Motor neuron (in vitro differentiated cells): ENCODE measurements at regions not wholly inside any gene's neighbourhood (a gene's known extent, or its start where the extent isn't known, plus 50 kb on each side); places are given as distances from the start of the nearest gene placed in this dataset.
A peak's percentile ranks its signal among the peaks of the same experiment; 100 is the strongest.

Experiments used
- ATAC-seq, 8 experiments: fragments of 200-7000 bp; cut with Tn5 transposase; replicated peaks in 6 of 8; 2 replicates each; pipeline ENCODE4 v1.8.0; 2021; ENCODE audit warnings: mild to moderate bottlenecking in 8 of 8, moderate library complexity in 8 of 8
- H3K27ac ChIP-seq, 2 donors: fragments of 250-450 bp; sonication (Bioruptor Pico); 2 replicates each; pipeline ENCODE4 v1.9.0; 2021; ENCODE audit warnings: antibody characterized with exemption in 2 of 2, mild to moderate bottlenecking in 2 of 2, moderate library complexity in 1 of 2
- H3K4me1 ChIP-seq, 2 donors: fragments of 250-450 bp; sonication (Bioruptor Pico); replicated peaks in 1 of 2; 2 replicates each; pipeline ENCODE4 v1.6.1; 2021; ENCODE audit warnings: antibody characterized with exemption in 2 of 2, mild to moderate bottlenecking in 2 of 2, moderate library complexity in 1 of 2
- H3K4me3 ChIP-seq, 5 donors: fragments of 250-450 bp; sonication (Bioruptor Pico); 2 replicates each; pipeline ENCODE4 v1.9.0; 2021; ENCODE audit warnings: antibody characterized with exemption in 5 of 5, mild to moderate bottlenecking in 5 of 5, moderate library complexity in 4 of 5
- WGBS, 10 experiments: fragments of 450-650 bp; shearing (Covaris generic); methylation state at CpG; one replicate each; pipeline ENCODE4 v1.0.0; 2022; 5-methylcytosine and 5-hydroxymethylcytosine counted together
- in situ Hi-C, 9 experiments: fragments of 400-800 bp; cut with MboI; loops; one replicate each; pipeline ENCODE4 v1.15.0; 2021; ENCODE audit warnings: low sequenced_read_pairs in 9 of 9, low pct_unique_long_range_greater_than_20kb in 2 of 9; ENCODE audit not compliant: unreplicated experiment in 9 of 9

DNA sequence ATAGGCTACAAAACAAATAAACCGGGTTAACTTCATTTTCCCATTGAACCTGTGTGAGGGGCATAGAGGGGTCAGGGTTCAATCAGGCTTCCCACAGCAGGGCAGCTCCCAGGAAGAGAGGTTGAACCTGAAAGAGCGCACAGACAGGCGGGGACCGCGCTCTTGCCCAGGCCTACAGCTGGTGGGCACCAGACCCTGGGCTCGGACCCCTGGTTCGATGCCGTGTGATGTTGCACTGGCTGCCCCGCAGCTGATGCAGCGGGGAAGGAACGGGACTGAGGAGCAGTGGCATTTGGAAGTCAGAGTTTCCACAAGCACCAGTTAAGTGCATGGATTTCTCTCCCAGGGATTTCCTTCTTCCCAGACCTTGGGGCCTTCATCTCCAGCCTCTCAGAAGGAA, 72.6 kb upstream of the INSIG1 start:
- in situ Hi-C loops = no loop called here
- Histone ChIP-seq H3K4me1 (peaks cover 60 to 79% of the 10 kb centered on the region in 2 donors), H3K27ac (no peak overlapping the region), H3K4me3 (no peak overlapping the region)
- no peak for ATAC-seq
- WGBS, 10 experiments = 40 to 98% (median 80%) methylated on average over 1 to 6 of the region's 11 CpGs; no CpG with 5 or more reads in 4 of the 10 experiments

DNA sequence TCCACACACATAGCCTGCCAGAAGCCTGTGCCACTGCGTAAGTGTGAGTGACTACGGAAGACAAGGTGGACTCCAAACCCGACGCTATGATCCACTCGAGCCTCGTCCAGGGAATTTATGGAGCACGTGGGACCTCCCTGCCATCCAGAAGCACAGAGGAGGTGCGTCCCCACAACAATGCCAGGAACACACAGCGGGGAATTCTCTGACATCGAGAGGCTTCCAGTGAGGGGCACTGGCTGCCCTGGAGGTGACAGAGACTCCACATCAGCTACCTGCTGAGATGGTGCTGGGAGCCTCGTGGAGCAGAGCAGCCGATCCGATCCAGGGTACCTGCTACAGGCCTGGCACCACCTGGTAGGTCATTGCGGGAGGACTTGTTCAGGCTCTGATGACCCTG, 72.2 kb upstream of the INSIG1 start:
- in situ Hi-C loops = no loop called here
- Histone ChIP-seq H3K4me3 (no peak overlapping the region), H3K4me1 (peaks cover 60 to 79% of the 10 kb centered on the region in 2 donors), H3K27ac (no peak overlapping the region)
- ATAC-seq = no peak
- 80 to 100% (median 100%) methylated on average over 1 to 6 of the region's 14 CpGs for WGBS, 10 experiments

DNA sequence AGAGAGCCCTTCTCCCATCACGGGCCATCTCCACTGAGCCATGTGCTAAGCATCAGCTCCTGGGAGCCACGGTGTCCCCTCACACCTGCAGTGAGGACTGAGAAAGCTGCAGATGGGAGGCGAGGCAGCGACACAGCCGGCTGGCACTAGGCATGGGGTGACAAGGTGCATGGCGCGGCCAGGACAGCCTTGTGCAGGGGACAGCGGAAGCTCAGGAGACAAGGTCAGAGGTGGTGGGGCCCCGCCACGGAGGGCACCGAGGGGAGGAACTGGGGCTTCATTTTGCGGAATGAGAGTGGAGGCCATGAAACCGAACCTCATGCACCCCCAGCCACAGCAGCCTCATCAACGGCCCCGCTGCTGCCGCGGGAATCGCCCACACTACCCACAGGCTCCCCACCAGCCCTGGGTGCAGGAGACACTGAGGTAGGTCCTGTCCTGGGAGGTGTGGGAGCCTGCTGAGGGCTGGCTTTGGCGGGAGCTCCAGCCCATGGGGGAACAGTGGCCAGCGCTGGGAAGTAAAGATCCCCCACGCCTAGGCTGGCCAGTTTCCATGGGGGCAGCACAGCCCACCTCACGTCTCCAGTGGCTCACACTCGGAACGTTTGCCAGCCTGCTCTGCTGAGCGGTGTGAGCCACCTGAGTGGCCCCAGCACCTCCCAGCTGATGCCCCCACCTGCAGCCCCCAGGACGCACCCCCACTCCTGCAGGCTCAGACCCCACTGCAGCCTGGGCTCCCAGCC, 71.2 kb upstream of the INSIG1 start:
- Histone ChIP-seq H3K4me3 (no peak overlapping the region), H3K4me1 (peaks cover 51 to 70% of the 10 kb centered on the region in 2 donors), H3K27ac (no peak overlapping the region)
- WGBS, 10 experiments = 80 to 100% (median 84%) methylated on average over 1 to 8 of the region's 26 CpGs; no CpG with 5 or more reads in 4 of the 10 experiments
- no peak for ATAC-seq
- in situ Hi-C loops = no loop called here

DNA sequence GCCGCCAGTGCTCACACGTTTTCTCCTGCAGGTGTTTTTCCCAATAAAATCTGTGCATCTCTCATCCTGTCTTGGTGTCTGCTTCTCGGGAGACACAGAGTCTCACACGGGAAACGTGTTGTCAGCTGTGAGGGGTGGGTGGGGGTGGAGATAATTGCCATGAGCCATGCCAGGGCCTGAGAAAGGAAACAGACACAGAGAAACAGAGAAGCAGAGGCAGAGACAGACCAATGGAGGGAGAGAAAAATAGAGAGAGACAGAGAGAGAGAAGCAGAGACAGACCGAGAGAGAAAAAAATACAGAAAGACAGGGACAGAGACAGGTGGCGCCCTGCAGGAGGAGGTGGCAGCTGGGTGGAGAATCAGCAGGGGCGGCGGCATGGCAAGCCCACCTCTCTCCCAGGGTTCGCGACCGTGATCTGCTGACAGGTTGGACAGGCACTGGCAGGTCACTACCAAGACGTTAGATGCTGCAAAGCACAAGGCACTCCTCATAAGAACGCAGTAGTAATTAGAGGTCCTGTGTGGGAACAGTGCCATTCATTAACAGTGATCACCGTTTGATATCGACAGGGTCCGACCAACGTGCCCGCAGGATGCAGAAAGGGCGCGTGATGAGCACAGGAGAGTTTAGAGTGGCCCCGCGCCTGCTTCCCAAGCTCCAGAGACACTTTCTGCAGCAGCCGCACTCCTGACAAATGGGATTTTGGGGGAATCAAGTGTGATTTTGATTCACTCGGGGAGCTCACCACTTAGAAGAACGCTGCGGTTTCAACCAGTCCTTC, 70.5 kb upstream of the INSIG1 start:
- Histone ChIP-seq H3K4me3 (no peak overlapping the region), H3K4me1 (peaks cover 49 to 62% of the 10 kb centered on the region in 2 donors), H3K27ac (no peak overlapping the region)
- 66 to 100% (median 80%) methylated on average over 2 to 15 of the region's 27 CpGs for WGBS, 10 experiments
- in situ Hi-C loops = no loop called here
- ATAC-seq = no peak

DNA sequence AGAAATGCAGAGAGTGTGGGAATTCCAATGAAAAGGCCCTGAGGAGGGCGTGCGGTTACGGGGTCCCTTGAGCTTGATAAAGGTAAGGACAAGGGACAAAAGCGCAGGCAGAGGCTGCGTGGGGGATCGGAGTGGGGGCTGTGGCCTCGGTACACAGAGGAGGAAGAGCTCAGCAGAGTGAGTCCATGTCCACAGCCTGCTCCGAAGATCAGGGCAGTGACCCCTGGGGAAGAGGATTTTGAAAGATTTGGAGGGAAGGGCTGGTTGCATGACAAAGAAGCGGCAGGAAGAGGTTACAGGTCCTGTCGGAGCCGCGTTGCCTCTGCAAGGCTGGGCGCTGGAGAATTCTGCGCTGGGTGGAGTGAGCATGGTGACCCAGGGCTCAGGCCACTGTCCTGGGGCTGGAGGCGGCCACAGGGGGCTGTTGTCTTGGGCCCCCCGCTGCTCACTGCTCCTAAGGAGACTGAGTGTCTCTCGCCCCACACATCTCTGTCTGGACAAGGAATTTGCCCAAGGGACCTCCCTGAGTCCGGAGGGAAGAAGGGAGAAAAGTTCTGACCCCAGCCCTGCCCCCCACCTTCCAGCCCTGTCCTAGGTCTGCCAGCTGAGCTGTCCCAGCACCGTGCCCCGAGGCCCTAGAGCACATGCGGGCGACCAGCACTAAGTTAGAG, 69.8 kb upstream of the INSIG1 start:
- Histone ChIP-seq H3K4me1 (peaks cover 50 to 56% of the 10 kb centered on the region in 2 donors), H3K4me3 (no peak overlapping the region), H3K27ac (no peak overlapping the region)
- in situ Hi-C loops = no loop called here
- ATAC-seq = no peak
- 20 to 92% (median 77%) methylated on average over 1 to 14 of the region's 22 CpGs; no CpG with 5 or more reads in 3 of the 10 experiments for WGBS, 10 experiments

DNA sequence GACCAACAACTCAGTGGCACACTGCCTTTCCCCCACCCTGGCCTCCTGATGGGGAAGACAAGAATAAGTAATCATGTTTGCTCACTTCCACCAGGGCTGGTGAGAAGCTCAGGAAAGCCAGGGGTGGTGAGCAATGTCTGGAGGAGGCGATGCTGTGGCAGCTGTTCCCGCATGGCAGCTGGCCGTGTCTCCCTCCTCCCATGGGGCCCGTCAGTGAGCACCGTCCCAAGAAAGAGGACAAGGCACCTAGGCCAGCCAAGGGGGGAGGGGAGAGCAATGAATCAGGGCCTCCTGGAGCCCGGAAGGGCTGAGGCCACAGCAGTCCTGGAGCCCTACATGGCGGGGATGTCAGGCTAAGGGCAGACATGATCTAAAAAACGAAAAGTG, 69.2 kb upstream of the INSIG1 start:
- peak in 3 of 8 experiments; percentile 9 to 38 (median 29) for ATAC-seq
- WGBS, 10 experiments = 51 to 100% (median 75%) methylated on average over 1 to 7 of the region's 8 CpGs; no CpG with 5 or more reads in 5 of the 10 experiments
- in situ Hi-C loops = no loop called here
- H3K4me3 ChIP-seq = no peak overlapping the region
- peaks cover 47 to 56% of the 10 kb centered on the region in 2 donors for H3K4me1 ChIP-seq
- no peak overlapping the region for H3K27ac ChIP-seq

DNA sequence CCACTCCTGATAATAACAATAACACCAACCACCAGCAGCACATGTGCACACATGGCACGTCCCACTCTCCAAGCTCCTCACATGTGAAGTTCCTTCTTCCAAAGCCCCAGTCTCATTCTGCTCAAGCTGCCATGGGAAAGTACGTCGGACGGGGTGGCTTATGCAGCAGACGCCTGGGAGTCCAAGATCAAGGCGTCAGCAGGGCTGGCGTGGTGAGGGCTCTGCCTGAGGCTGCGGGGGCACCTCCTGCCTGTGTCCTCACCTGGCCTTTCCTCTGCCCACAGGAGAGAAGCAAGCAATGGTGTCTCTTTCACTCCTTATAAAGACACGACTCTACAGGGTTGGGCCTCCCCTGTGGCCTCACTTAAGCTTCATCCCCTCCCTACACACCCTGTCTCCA, 68.8 kb upstream of the INSIG1 start:
- no peak overlapping the region for H3K27ac ChIP-seq
- in situ Hi-C loops = no loop called here
- peaks cover 45 to 56% of the 10 kb centered on the region in 2 donors for H3K4me1 ChIP-seq
- ATAC-seq = no peak
- no peak overlapping the region for H3K4me3 ChIP-seq
- WGBS, 10 experiments = 80 to 100% (median 86%) methylated on average over 1 to 5 of the region's 9 CpGs; no CpG with 5 or more reads in 7 of the 10 experiments

DNA sequence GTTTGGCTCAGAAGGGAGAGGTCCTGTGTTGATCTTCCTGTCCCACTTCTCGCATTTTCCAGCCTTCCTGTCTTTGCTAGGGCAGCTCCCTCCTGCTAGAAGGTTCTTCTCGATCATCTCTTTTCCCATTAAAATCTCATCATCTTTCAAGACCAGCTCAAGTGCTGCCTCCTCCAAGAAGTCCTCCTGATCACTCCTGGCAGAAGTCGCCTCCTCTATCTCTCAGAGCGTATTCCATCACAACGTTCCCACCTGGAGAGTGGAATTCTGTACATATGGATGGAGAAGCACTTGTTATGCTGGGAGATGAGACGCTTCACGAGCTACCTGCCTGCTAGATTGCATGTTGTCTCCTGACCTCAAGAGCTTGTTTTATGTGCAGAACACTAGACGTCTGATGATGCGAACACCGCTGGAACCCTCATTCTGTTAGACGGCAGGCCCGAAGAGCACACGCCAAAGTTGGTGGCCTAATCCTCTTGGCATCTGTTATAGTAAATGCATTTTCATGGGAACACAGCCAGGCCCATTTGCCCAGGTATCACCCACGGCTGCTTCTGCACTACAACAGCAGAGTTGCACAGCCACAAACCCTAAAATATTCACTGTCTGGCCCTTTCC, 68.0 kb upstream of the INSIG1 start:
- WGBS, 10 experiments = 83 to 100% (median 93%) methylated on average over 1 to 14 of the region's 14 CpGs; no CpG with 5 or more reads in 2 of the 10 experiments
- peaks cover 41 to 50% of the 10 kb centered on the region in 2 donors for H3K4me1 ChIP-seq
- in situ Hi-C loops = no loop called here
- H3K27ac ChIP-seq = no peak overlapping the region
- ATAC-seq = no peak
- H3K4me3 ChIP-seq = no peak overlapping the region

DNA sequence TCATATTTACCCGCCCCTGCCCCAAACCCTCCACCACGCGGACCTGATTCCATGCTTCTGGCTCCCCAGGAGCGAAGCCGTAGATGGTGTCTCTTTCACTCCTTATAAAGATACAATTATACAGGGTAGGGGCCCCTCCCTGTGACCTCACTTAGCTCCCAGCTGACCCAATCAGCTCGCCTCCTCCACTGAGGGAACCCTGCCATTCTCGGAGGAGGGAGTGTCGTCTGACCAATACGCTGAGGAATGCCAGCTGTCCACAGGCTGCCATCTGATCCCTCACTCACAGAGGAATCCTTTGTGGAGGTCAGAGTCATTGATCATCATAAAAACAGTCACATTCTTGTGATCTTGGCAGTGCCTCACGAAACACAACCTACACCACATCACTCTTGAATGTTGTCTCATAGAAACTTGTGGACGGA, 67.5 kb upstream of the INSIG1 start:
- ATAC-seq = peak; percentile 58 to 98 (median 79)
- Histone ChIP-seq H3K4me1 (peaks cover 38 to 44% of the 10 kb centered on the region in 2 donors), H3K27ac (no peak overlapping the region), H3K4me3 (no peak overlapping the region)
- in situ Hi-C loops = no loop called here
- 0 to 80% (median 43%) methylated on average over 1 to 7 of the region's 11 CpGs; no CpG with 5 or more reads in 3 of the 10 experiments for WGBS, 10 experiments

DNA sequence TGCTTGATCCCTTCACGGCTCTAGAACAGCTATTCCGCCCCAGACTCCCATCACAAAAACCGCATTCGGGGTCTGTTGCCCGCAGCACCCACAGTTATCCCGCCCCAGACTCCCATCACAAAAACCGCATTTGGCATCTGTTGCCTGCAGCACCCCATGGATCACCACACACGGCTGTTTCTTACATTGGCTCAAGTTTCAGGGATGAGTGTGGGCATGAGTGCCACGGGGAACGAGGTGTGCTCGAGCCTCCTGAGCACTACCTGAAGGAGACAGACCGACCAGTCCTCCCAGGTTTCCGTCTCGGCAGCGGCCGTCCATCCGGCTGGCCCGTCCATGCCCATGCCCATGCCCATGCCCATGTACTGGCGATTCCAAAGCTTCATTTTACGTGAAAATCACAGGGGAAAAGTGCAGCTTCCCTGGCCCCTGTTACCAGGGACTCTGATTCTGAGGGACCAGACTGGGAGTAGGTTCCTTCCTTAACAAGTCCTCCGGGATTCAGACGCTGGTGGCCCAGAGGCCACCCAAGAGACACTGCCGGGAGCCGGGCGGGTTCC, 66.4 kb upstream of the INSIG1 start:
- WGBS, 10 experiments = 86 to 100% (median 93%) methylated on average over 1 to 10 of the region's 25 CpGs; no CpG with 5 or more reads in 3 of the 10 experiments
- no peak overlapping the region for H3K4me3 ChIP-seq
- no peak overlapping the region for H3K27ac ChIP-seq
- no peak for ATAC-seq
- in situ Hi-C loops = no loop called here
- H3K4me1 ChIP-seq = peaks cover 38 to 42% of the 10 kb centered on the region in 2 donors

DNA sequence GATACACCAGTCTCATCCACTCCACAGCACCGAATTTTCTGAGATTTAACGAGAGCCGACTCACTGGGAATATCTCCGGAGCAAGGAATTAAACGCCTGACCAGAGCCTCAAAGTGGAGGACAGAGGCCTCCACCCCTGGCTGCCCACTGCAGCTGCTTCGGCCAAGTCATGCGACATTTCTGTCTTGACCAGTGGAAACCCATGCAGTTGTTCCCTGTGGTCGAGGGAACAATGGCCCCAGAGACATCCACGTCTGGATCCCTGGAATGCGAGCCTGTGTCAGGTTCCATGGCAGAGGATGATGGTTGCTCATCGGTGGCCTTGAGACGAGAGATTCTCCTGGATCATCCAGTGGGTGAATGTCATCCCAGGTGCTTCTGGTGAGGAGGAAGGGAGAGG, 65.7 kb upstream of the INSIG1 start:
- Histone ChIP-seq H3K27ac (no peak overlapping the region), H3K4me1 (peaks cover 38% of the 10 kb centered on the region in 2 donors), H3K4me3 (no peak overlapping the region)
- in situ Hi-C loops = no loop called here
- no peak for ATAC-seq
- 60 to 100% (median 100%) methylated on average over 1 to 4 of the region's 12 CpGs; no CpG with 5 or more reads in 5 of the 10 experiments for WGBS, 10 experiments

DNA sequence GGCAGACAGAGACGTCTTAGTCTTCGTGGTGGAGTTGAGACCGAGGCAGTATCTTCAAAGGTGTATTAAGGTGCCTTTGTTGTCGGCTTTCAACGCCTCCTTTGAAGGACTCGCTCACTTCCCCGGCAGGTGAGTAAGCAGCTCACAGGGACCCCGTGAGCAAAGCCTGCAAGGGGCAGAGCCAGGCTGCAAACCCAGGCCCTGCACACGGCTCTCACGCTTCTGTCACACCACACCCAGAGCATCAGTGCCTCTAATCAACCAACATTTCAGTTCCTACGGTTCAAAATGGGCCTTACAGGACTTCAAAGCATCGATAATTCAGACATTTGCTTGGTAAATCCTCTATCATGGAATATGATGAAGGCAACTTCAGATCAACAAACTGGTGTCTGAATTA, 64.8 kb upstream of the INSIG1 start:
- 77 to 100% (median 94%) methylated on average over 2 to 12 of the region's 12 CpGs; no CpG with 5 or more reads in 5 of the 10 experiments for WGBS, 10 experiments
- no peak for ATAC-seq
- in situ Hi-C loops = no loop called here
- no peak overlapping the region for H3K4me3 ChIP-seq
- H3K4me1 ChIP-seq = peaks cover 29 to 30% of the 10 kb centered on the region in 2 donors
- no peak overlapping the region for H3K27ac ChIP-seq
